ENCODE measurements at regions not wholly inside any gene's neighbourhood (a gene's known extent, or its start where the extent isn't known, plus 50 kb on each side); places are given as distances from the start of the nearest gene placed in this dataset.

DNA sequence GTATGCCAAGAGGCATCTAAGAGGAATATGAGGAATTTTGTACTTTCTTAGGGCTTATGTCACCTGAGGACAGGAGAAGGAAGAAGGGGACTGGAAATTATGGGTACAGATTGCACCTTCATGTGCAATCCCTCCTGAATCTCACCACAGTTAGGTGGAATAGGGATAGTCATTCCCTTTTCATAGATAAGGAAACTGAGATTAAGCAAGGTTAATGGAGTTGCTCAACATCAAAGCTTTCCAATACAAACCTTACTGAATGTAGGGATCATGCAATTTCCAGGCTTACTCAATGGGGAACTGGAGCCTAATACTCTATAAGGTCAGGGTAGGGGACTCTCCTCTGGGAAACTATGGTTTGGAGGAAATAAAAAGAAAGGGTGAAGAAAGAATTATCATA lies 133.0 kb downstream of the C11orf87 start:
- DNase-seq (ENCODE audit: low spot score), result no peak

DNA sequence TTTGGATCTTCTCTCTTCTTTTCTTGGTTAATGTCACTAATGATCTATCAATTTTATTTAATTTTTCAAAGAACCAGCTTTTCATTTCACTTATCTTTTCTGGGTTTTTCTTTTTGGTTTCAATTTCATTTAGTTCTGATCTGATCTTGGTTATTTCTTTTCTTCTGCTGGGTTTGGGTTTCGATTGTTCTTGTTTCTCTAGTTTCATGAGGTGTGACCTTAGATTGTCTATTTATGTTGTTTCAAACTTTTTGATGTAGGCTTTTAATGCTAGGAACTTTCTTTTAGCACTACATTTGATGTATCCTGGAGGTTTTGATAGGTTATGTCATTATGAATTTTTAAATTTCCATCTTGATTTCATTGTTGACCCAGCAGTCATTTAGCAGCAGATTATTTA lies 142.3 kb downstream of the C11orf87 start:
- no peak for DNase-seq (ENCODE audit: low spot score)

DNA sequence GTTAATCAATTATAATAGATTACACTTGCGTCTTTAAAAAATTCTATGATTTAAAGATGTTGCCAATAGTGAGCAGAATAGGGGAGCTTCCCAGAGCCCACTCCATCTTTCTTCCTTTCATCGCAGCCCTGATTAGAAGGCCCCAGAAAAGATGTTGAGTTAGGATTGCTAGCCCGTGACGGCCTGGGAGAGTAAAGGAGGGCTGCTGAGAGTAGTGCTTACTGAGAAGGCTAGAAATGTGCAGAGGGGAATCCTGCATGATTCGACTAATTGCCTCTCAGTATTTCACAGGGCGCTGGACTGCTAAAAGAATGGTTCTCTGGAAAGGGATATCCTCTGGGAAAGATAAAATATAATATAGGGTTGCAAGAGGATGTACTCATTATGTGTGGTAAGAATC lies 160.5 kb downstream of the C11orf87 start:
- no peak for DNase-seq (ENCODE audit: low spot score)

DNA sequence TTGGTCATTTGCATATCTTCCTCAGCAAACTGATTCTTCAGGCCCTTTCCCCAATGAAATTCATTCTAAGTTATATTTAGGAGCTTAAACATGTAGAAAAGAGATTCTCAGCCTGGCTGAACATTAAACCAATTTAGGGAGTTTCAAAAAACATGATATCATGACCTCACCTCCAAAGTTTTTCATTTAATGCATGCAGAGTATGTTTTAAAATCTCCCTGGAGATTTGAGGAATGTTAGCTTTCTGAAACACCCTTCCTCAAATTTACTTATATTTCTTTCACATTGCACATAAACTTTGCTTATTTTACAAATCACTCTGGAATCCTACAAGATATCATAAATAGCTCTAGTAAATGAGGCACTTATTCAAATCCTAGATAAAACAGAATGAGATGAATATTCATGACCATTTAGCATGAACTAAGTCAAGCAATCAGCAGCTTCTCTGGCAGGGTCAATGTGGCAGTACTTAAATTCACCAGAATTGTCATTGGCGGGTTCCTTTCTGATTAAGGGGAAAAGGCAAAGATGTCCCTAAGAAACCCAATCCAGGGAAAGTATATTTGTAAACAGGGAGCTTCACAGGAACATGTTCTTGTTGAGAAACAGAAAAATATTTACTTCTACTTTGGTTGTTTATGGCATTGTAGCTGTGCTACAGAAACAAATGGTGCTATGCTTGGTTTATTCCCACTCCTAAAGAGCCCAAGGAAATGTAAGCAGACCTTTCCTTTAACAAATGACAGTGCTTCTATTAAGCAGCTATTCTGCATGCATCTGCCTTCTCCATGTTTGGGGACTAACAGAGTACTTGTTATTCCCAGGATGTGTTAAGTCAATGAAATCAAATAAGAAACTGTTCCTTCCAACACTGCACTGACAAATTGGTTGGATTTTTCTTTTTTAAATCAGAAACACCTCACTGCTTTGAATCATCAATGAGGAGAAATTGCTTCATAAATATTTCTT lies 162.3 kb downstream of the C11orf87 start:
- no peak for DNase-seq (ENCODE audit: low spot score)

DNA sequence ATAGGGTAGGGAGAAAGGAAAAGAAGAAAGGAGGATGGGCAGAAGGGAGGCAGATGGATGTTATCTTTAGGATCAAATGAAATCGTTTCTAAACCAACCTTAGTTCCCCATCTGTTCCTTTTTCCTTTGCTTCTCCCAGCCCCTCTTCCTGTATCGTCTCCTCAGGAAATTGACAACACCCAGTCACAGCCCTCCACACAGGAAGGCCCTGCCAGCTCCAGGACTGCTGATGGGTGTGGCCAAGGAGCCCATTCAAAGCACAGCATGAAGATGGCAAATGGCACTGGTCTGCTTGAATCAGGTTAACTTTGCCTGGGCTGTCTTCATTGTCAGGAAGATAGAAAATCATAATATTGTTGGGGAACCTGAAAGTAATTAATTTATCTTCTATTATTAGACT lies 164.8 kb downstream of the C11orf87 start:
- DNase-seq (ENCODE audit: low spot score), result no peak

DNA sequence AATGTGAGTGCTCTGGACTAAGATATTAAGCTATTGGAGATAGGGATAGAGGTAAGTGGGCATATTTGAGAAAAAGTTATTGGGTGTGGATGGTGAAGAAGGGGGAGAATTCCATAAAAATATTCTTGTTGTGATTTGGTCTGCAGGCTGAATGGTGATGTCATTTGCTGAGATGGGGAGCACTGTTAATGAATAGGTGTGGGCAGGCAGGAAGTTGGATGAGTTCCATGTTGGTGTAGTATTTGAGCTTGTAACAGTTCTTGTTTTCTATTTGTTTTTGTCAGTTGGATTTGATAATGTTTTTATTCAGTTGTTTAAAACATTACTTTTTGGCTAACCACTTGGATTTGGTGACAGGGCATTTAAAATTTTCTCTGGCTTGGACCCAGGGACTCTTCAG lies 168.8 kb downstream of the C11orf87 start:
- DNase-seq (ENCODE audit: low spot score), result no peak

DNA sequence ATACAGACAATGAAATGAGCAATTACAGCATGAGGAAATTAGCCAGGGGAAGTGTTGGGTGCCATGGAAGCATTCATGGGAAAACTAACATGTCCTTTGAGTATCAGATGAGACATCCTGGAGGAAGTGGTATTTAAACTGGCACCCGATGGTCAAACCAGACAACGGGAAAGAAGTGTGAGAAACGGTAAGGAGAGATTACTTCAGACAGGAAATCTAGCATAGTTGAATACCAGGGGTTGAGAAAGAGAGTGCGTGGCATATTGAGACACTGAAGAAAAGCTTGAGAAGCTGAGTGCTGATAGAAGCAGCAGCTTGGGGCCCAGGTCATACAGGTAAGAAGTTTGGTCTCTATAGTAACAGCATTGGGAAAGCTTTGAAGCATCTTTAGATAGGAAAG lies 175.3 kb downstream of the C11orf87 start:
- no peak for DNase-seq (ENCODE audit: low spot score)

DNA sequence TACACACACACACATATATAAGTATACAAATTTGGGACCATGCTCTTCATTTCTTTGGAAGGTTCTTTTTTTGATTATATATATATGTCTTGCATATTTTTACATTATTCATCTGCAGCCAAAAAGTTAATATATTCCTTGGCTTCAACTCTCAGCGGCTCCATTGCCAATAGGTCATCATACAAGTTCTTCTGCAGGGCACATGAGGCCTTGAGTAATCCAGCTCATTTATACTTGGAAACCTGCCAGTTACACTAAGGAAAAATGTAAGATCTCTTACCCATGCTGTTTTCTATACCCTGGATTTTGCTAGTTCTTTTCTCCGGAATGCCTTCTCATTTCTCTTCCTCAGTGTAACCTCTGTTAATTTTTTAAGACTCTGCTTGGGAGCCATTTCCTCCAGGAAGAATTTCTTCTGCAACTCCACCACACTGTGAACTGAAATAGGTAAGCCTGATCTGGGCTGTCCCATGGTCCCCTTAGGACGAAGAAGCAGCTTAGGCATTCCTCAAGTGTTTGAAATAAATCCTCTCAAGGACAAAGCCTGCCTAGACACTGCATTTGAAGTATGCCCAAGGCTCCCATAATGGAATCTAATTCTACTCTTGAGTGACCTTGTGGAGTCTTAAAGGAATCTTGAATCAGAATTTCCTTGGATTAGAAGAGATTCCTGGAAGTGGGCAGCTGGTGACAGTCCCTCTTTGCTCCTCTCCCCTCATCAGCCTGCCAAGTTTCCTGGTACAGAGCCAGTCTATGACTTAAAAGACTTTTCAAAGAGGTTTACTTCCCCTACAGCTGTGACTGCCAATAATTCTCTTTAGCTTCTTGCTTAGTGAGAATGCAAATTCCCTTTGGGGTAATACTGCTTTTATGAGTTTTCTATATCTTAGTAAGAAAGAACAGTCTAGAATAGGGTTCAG lies 182.8 kb downstream of the C11orf87 start:
- DNase-seq (ENCODE audit: low spot score), result no peak

DNA sequence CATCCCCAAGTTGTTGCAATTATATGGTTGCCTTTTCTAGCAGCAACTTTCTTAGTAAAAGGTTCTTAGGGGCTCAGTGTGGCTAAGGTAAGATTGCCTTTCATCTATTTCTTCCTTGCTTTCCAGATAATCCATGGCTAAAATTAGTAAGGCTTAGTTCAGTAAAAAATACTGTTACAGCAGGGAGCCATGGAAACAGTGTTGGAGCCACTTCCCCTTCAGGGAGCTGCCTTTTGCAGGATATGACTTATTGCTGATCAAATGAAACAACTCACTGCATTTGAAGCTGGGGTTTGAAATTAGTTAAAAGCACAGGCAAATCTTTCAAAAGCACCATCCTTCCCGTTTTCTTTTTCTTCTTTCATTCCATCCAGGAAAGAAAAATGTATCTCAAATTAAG lies 184.3 kb downstream of the C11orf87 start:
- no peak for DNase-seq (ENCODE audit: low spot score)

DNA sequence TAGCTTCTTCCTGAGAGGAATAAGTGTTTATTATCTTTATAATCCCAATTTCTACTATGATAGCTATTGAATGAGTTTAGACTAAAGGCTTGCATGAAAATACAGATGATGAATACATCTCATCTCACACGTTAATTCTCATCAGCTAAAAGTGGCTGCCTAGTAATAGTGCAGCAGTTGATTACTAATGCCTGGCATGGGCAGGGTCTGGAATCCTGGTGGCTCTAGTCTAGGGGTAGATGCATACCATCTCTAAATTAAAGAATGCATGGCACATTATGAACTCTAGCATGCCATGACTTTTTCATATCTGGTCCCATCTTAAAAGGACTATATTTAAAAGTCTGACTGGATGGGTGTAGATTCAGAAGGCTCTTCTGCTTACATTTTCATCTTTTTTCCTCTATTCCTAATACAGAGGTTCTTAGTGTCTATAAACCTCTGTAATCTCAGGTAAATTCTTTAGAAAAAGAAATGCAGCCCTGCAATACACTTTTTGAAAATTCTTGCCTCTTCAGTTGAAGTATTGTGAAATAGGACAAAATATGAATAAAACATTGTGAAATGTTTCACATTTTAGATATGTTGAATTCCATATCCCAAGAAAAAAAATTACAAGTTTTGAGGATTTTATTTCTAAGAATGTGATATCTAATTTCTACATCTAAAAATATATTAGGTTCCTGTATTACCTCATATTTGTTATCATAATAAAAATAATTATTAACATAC lies 187.6 kb downstream of the C11orf87 start:
- DNase-seq (ENCODE audit: low spot score), result no peak

DNA sequence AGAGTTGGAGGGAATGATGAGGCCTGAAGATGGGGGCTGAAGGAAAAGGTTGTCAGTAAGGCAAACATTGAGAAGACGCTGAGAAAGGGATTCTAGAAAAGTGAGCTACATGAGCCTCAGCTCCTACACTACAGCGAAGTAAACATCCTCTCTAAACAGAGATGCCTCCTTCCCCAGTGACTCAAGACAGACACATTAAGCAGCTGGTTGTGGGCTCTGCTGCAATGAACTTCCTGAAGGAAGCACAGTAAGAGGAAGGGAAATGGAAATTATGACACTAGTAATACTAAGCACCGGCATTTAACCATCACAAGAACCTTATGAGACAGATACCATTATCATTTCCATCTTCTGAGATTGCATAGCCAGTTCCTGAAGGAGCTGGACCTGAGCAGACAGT lies 190.5 kb downstream of the C11orf87 start:
- DNase-seq (ENCODE audit: low spot score), result no peak

DNA sequence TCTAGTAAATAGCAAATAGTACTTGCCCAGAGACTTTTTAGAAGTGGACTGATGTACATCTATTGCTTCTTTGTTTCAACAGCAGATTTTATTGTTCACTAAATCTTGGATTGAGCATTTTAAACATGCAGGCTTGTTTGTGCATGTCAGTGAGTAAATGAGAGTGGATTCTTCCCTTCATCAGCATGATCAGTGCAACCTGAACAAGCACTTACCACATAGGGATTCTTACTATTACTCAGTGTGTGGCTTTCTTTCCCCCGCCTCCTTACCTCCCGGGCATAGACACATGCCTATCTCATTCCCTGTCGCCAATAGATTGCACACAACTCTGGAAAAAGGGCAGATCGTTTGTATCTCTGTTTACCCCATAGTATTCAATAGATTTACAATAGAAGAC lies 197.5 kb downstream of the C11orf87 start:
- no peak for DNase-seq (ENCODE audit: low spot score)

DNA sequence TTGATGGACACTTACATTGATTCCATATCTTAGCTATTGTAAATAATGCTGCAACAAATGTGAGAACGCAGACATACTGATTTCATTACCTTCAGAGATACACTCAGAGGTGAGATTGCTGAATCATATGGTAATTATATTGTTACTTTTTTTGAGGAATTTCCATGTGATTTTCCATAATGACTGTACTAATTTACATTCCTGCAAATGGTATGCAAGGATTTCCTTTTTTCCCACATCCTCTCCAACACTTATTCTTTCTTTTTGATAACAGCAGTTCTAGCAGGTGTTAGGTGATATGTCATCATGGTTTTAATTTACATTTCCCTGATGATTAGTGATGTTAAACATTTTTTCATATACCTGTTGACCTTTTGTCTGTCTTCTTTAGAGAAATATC lies 207.7 kb downstream of the C11orf87 start:
- DNase-seq (ENCODE audit: low spot score), result no peak

DNA sequence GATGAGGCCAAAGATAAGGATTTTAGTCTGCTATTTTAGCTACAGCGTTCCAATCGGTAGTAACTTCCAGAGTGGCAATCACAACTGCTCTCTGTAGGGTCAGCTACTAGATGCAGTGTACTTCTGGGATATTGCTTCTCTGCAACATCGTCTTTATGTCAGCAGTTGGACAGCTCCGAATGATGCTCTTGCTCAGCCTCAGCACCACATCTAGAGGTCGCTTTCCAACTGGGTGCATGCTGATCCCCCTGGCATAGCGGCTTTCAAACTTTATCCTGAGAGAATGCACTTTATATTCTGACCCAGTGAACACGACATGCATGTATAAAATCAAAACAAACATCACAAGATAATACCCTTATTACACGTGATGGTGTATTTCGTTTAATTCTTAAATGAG lies 219.6 kb downstream of the C11orf87 start:
- DNase-seq (ENCODE audit: low spot score), result peak; percentile 25

DNA sequence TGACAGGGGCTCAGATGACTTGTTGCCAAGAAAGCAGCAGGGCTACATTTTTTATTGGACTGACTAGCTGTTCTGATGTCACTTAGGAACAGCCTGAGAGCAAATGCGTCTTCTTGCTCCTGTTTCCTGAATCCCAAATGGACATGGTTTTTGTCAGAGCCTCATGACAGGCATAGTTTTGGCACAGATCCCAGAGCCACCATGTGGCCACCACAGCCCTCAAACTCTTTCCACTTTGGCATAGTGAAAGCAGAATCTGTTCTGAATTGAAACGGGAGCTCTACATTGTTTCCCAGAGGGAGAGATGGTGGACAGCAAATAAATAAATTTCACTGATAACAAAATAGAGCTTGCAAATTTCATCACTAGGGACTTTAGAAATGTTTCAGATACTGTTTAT lies 222.2 kb downstream of the C11orf87 start:
- no peak for DNase-seq (ENCODE audit: low spot score)

DNA sequence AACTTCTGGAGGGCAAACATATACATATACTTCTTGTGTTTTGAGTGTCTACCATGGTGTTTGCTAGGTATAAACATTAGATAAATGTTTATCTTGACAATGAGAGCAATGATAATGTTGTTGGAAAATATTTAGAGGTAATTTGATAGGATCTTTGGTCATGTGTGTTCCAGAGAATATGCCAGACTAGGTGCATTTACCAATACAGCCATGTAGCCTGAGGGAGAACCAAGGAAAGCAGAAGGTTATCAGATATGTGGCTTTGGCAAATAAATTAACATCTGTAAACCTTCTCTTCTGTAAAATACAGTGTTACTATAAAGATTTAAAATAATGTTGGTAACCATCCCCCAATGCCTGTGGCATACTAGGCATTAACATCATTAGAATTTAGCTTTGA lies 226.8 kb downstream of the C11orf87 start:
- no peak for DNase-seq (ENCODE audit: low spot score)

DNA sequence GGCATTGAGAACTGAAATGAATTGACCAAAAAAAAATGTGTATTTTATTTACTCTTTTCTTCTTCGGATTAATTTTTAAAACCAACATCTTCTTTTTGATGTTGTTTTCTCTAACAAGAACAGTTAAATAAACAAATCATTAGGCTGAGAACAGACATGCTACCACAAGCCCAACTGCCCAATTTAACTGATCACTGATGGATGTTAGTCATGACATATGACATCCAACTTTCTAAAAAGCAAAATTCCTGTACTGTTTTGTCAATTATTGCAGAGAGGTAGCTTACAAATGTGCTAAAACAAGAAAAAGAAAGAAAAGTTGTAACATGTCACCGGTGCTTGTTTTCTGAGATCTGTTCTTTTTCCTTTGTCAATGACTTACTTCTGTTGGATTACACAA lies 232.1 kb downstream of the C11orf87 start:
- no peak for DNase-seq (ENCODE audit: low spot score)

DNA sequence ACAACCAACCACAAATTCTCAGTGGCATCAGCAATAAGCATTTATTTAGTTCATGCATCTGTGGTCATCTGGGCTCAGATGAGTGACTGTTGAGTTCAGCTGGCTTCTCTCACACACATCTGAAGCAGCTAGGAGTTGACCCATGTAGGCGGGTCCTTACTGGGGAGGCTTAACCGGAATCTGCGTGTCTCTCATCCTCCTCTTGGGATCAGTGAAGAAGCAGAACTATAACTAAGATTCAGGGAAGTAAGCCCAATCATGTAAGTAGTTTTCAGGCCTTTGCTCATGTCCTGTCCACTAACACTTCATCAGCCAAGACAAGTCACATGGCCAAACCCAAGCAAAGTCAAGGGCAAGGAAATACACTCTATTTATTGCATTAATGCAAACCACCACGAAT lies 236.2 kb downstream of the C11orf87 start:
- no peak for DNase-seq (ENCODE audit: low spot score)

DNA sequence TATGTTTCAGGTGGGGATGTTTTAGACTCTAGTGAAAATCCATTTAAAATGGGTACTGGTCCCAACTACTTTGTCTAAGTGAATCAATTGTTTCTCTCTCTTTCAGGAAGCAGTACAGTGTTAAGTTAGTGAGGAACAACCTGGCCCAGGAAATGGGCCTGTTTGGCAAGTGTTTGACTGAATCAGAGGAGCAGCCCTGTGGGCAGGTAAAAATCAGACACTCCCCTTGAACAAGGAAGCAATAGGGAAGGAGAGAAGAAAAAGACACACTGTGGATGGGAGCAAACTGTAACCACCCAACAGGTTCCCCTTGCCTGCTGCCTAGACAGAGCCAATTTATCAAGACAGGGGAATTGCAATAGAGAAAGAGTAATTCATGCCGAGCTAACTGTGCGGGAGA lies 245.7 kb downstream of the C11orf87 start:
- DNase-seq (ENCODE audit: low spot score), result no peak

DNA sequence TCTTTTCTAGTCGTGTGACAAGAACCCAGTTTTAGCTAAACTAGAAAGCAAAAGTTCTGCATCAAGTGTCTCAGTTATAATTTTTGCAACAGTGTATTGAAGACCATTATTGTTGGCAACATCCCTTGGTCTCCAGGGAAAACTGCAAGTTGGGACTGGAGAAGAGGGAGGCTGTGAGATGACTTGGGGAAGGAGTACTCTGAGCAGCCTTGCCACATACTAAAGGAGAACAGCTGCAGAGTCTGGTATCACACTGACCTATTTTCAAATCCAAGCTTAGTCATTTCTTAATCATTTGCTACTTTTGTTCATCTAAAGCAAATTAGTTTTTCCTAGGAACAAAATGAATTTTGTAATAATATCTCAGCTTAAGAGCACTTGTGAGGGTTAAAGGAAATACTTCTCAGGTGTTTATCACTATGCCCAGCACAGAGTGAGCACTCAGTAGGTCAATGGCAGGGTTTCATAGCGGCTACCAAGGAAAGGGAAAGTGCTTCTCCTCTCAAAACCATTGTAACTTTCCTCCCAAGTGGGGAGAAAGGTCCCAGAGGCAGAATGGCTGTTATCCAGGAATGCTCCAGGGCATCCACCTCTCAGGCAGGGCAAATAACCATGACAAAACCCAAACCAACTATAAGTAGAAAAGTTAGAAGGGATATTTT lies 247.1 kb downstream of the C11orf87 start:
- no peak for DNase-seq (ENCODE audit: low spot score)

DNA sequence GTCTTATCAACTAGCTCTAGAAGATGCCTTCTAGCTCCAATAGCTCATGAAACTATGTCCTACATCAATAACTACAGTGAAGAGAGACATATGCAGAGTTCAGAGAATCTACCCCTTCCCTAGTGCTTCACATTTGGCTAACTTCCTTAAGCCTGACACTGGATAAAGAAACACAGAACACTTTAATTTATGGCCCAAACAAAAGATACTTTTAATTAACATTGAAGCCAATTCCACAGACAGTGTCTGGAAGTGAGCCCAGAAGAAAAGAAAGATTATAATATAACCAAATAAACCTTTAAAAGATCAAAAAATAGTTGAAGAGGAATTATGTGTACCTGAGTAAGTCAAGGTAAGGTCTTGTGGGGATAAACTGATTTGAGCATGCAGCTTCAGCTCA lies 255.2 kb downstream of the C11orf87 start:
- no peak for DNase-seq (ENCODE audit: low spot score)

DNA sequence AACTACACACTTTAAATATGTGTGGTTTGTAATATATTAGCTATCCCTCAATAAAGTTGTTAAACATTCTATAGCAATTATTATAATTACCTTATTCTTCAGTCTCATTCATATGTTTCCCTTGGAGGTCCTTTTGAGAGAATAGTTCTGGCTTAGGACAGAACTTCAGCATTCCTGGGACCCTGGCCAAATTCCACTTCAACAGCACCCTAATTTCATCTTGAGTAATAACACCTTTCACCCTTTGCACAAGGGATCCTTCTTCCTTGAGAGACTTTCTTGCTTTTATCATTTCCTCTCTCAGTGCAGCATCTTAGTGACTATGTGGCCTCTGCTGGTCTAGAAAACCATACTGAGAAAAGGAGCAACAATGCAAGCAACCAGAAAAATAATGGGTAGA lies 255.9 kb downstream of the C11orf87 start:
- DNase-seq (ENCODE audit: low spot score), result no peak
